Fibroblast of lung (primary cell): ENCODE measurements at regions not wholly inside any gene's neighbourhood (a gene's known extent, or its start where the extent isn't known, plus 50 kb on each side); places are given as distances from the start of the nearest gene placed in this dataset.

Experiments used
- DNase-seq, 2 donors: peaks; one replicate each; pipeline versions ENCODE4 v3.0.0 to v3.0.0-alpha.2; 2010; ENCODE audit warnings: low read depth in 2 of 2
- H2AFZ ChIP-seq: 2 replicates; pipeline ENCODE4 v1.5.1; 2012; ENCODE audit warnings: low read length, control low read depth, inconsistent platforms
- H3K27ac ChIP-seq: 2 replicates; pipeline ENCODE4 v1.5.1; 2011; ENCODE audit warnings: low read length, control low read depth; ENCODE audit not compliant: insufficient read depth
- H3K27me3 ChIP-seq: 2 replicates; pipeline ENCODE4 v1.5.1; 2011; ENCODE audit warnings: mild to moderate bottlenecking, low read length; ENCODE audit not compliant: control insufficient read depth, insufficient read depth
- H3K36me3 ChIP-seq: 2 replicates; pipeline ENCODE4 v1.5.1; 2011; ENCODE audit warnings: low read length; ENCODE audit not compliant: control insufficient read depth, insufficient read depth
- H3K4me1 ChIP-seq: 2 replicates; pipeline ENCODE4 v1.5.1; 2011; ENCODE audit warnings: low read length; ENCODE audit not compliant: control insufficient read depth, insufficient read depth; ENCODE audit errors: extremely low read depth
- H3K4me2 ChIP-seq: 2 replicates; pipeline ENCODE4 v1.5.1; 2011; ENCODE audit warnings: low read length, control low read depth; ENCODE audit not compliant: insufficient read depth; ENCODE audit errors: extremely low read depth
- H3K4me3 ChIP-seq, 4 experiments: fragments of 200-600 bp in 1 of 4; sonication (generic) in 1 of 4; replicated peaks in 1 of 4; 2 replicates each; pipeline ENCODE4 v1.5.1; 2011 to 2016; ENCODE audit warnings: low read length in 4 of 4, low read depth in 3 of 4, mild to moderate bottlenecking in 3 of 4, control low read depth in 2 of 4, inconsistent platforms in 1 of 4, mixed read lengths in 1 of 4; ENCODE audit not compliant: insufficient read depth in 1 of 4; ENCODE audit errors: control extremely low read depth in 1 of 4
- H3K79me2 ChIP-seq: 2 replicates; pipeline ENCODE4 v1.5.1; 2012; ENCODE audit warnings: mild to moderate bottlenecking, low read length, inconsistent platforms; ENCODE audit not compliant: control insufficient read depth, insufficient read depth
- H3K9ac ChIP-seq: 2 replicates; pipeline ENCODE4 v1.5.1; 2011; ENCODE audit warnings: mild to moderate bottlenecking, low read length, control low read depth; ENCODE audit not compliant: insufficient read depth
- H3K9me3 ChIP-seq: 2 replicates; pipeline ENCODE4 v1.5.1; 2012; ENCODE audit warnings: low read depth, low read length; ENCODE audit not compliant: control insufficient read depth, insufficient read depth
- H4K20me1 ChIP-seq: 2 replicates; pipeline ENCODE4 v1.5.1; 2011; ENCODE audit warnings: low read length; ENCODE audit not compliant: control insufficient read depth, insufficient read depth; ENCODE audit errors: extremely low read depth
- CTCF ChIP-seq, 2 donors: IDR thresholded peaks in 1 of 2; conservative IDR thresholded peaks in 1 of 2; 1 replicate in 1 of 2; 2 replicates in 1 of 2; pipeline ENCODE4 v1.5.1; 2011 to 2012; ENCODE audit warnings: low read length in 2 of 2, control low read depth in 1 of 2, inconsistent platforms in 1 of 2, low read depth in 1 of 2, mild to moderate bottlenecking in 1 of 2
- EZH2 ChIP-seq: IDR thresholded peaks from 2 replicates; pipeline ENCODE4 v1.5.1; 2012; ENCODE audit warnings: low read length, control low read depth, mild to moderate bottlenecking; ENCODE audit errors: missing control alignments

- Histone ChIP-seq H2AFZ (no peak overlapping the region), H3K36me3 (no peaks in the 10 kb centered on the region), H4K20me1 (no peaks in the 10 kb centered on the region), H3K9ac (no peak overlapping the region), H3K9me3 (no peaks in the 10 kb centered on the region), H3K4me1 (no peaks in the 10 kb centered on the region), H3K27ac (no peak overlapping the region), H3K79me2 (no peaks in the 10 kb centered on the region), H3K4me3 (no peak overlapping the region), H3K27me3 (no peaks in the 10 kb centered on the region), H3K4me2 (no peak overlapping the region)
- TF ChIP-seq CTCF (conservative IDR thresholded peaks at IDR 0.05 in 1 of 2, IDR thresholded peaks at IDR 0.05 in 1 of 2; ENCODE audit: low read depth in 1 of 2, low read length in 2 of 2) (no peak), EZH2 (no peak)
- DNase-seq, result no peak
Measured at GRCh38 chr15:93389211-93389610, 300.2 kb upstream of the RGMA start.

- Histone ChIP-seq H4K20me1 (no peaks in the 10 kb centered on the region), H3K27ac (no peak overlapping the region), H3K36me3 (no peaks in the 10 kb centered on the region), H3K4me1 (no peaks in the 10 kb centered on the region), H3K9ac (no peak overlapping the region), H2AFZ (no peak overlapping the region), H3K27me3 (no peaks in the 10 kb centered on the region), H3K4me2 (no peak overlapping the region), H3K4me3 (no peak overlapping the region), H3K9me3 (no peaks in the 10 kb centered on the region), H3K79me2 (no peaks in the 10 kb centered on the region)
- TF ChIP-seq EZH2 (no peak), CTCF (conservative IDR thresholded peaks at IDR 0.05 in 1 of 2, IDR thresholded peaks at IDR 0.05 in 1 of 2; ENCODE audit: low read depth in 1 of 2, low read length in 2 of 2) (no peak)
- DNase-seq, result no peak
Measured at GRCh38 chr15:93384886-93385285, 295.9 kb upstream of the RGMA start.

- H3K4me2 ChIP-seq, result no peak overlapping the region
- H3K27ac ChIP-seq, result no peak overlapping the region
- H3K4me3 ChIP-seq, result no peak overlapping the region
- no peaks in the 10 kb centered on the region for H3K79me2 ChIP-seq
- H3K9ac ChIP-seq, result no peak overlapping the region
- no peaks in the 10 kb centered on the region for H3K4me1 ChIP-seq
- H3K36me3 ChIP-seq, result no peaks in the 10 kb centered on the region
- no peak overlapping the region for H2AFZ ChIP-seq
- H4K20me1 ChIP-seq, result no peaks in the 10 kb centered on the region
- H3K9me3 ChIP-seq, result no peaks in the 10 kb centered on the region
- DNase-seq, result no peak
- no peaks in the 10 kb centered on the region for H3K27me3 ChIP-seq
- TF ChIP-seq EZH2 (no peak), CTCF (conservative IDR thresholded peaks at IDR 0.05 in 1 of 2, IDR thresholded peaks at IDR 0.05 in 1 of 2; ENCODE audit: low read depth in 1 of 2, low read length in 2 of 2) (no peak)
Measured at GRCh38 chr15:93382200-93382820, 293.3 kb upstream of the RGMA start.
